ENCODE measurements at regions not wholly inside any gene's neighbourhood (a gene's known extent, or its start where the extent isn't known, plus 50 kb on each side); places are given as distances from the start of the nearest gene placed in this dataset.

DNA sequence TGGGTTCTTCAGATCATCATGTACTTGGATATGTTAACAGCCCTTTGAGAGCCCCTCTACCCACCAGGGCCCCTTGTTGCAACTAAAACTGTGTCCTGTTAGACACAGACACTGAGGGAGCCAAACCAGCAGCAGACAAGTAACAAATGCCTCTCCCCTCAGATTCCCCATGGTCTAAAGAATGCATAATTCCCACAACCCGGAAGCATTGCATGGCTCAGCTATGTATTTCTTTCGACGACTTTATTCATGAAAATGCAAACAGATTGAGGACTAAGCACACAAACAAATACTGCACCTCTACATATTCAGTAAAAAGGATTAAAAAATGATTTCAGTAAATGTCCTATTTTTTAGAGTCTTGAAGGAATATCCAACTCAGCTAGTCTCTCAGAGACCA lies 70.1 kb upstream of the HECW1 start:
- TF ChIP-seq, protein P1, sequence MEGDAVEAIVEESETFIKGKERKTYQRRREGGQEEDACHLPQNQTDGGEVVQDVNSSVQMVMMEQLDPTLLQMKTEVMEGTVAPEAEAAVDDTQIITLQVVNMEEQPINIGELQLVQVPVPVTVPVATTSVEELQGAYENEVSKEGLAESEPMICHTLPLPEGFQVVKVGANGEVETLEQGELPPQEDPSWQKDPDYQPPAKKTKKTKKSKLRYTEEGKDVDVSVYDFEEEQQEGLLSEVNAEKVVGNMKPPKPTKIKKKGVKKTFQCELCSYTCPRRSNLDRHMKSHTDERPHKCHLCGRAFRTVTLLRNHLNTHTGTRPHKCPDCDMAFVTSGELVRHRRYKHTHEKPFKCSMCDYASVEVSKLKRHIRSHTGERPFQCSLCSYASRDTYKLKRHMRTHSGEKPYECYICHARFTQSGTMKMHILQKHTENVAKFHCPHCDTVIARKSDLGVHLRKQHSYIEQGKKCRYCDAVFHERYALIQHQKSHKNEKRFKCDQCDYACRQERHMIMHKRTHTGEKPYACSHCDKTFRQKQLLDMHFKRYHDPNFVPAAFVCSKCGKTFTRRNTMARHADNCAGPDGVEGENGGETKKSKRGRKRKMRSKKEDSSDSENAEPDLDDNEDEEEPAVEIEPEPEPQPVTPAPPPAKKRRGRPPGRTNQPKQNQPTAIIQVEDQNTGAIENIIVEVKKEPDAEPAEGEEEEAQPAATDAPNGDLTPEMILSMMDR (IDR thresholded peaks at IDR 0.05): no peak
- TF ChIP-seq EZH2 (IDR thresholded peaks at IDR 0.05): no peak
- TF ChIP-seq EZH2phosphoT487 (IDR thresholded peaks at IDR 0.05): no peak
